Activated T-cell treated with anti-CD3 and anti-CD28 coated beads, Interleukin-2, amount 50 U/mL, for 4 hours (primary cell): ENCODE measurements at regions not wholly inside any gene's neighbourhood (a gene's known extent, or its start where the extent isn't known, plus 50 kb on each side); places are given as distances from the start of the nearest gene placed in this dataset.
"Not testable (repeated sequence)": the region's sequence is repeated elsewhere in the genome, so short reads cannot be mapped to it uniquely, and the experiment has no call there.

Source experiments
- ATAC-seq, 2 donors: fragments of 200-7000 bp; cut with Tn5 transposase; one replicate each; pipeline ENCODE4 v1.10.0; 2021
- DNase-seq: peaks from one replicate; pipeline ENCODE4 v3.0.0-alpha.2; 2020
- H3K27me3 Mint-ChIP-seq: one replicate; pipeline ENCODE4 v1.8.0; 2021; ENCODE audit warnings: low read depth, mixed read lengths
- H3K36me3 Mint-ChIP-seq: one replicate; pipeline ENCODE4 v1.8.0; 2022; ENCODE audit warnings: mixed read lengths; ENCODE audit not compliant: insufficient read depth
- H3K4me1 Mint-ChIP-seq: one replicate; pipeline ENCODE4 v1.8.0; 2021; ENCODE audit warnings: low read depth, mixed read lengths
- H3K4me3 Mint-ChIP-seq: one replicate; pipeline ENCODE4 v1.8.0; 2021; ENCODE audit warnings: mild to moderate bottlenecking, moderate library complexity, mixed read lengths
- H3K9me3 Mint-ChIP-seq: one replicate; pipeline ENCODE4 v1.8.0; 2021; ENCODE audit warnings: mixed read lengths

DNA sequence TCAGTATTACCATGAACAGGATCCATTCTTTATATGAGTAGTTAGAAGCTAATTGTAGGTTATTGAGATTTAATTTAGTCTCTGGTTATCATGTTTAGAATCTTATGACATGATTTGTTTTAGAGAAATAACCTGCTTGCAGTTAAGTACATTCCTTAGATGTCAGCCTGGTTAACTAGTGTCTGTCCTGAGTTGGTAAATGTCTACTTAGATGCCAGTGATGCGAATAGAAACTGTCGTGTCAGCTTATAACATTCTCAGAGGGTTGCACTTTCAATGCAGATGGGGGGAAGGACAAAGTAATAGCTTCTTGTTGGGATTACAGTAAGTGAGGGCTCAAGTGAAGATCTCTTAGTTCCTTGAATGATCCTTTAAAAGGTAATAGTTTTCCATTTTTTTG is 227.8 kb upstream of the SPRY1 start:
- no peaks in the 10 kb centered on the region for H3K27me3 Mint-ChIP-seq
- H3K4me1 Mint-ChIP-seq = no peaks in the 10 kb centered on the region
- ATAC-seq = no peak
- peaks cover 6% of the 10 kb centered on the region for H3K36me3 Mint-ChIP-seq
- no peak overlapping the region for H3K4me3 Mint-ChIP-seq
- H3K9me3 Mint-ChIP-seq = no peaks in the 10 kb centered on the region
- DNase-seq = no peak

DNA sequence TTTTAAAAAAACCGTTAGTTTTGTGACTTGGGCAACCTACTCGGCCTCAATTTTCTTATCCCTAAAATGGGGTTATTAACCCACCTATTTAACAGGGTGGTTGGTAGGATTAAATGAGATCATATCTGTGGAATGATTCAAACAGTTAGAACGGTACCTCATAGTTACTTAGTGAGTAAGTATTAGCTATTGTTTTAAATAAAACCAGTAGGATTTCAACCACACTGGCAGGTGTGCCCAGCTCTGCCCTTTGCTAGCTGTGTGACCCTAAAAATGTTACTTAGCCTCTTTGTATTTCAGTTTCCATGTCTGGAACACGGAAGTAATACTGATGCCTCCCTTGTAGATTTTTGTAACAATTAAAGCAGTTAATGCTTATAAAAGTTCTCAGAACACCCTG is 225.8 kb upstream of the SPRY1 start:
- Mint-ChIP-seq H3K4me1 (no peaks in the 10 kb centered on the region), H3K4me3 (no peak overlapping the region), H3K9me3 (no peaks in the 10 kb centered on the region), H3K36me3 (peaks cover 4% of the 10 kb centered on the region), H3K27me3 (no peaks in the 10 kb centered on the region)
- ATAC-seq = no peak
- no peak for DNase-seq

DNA sequence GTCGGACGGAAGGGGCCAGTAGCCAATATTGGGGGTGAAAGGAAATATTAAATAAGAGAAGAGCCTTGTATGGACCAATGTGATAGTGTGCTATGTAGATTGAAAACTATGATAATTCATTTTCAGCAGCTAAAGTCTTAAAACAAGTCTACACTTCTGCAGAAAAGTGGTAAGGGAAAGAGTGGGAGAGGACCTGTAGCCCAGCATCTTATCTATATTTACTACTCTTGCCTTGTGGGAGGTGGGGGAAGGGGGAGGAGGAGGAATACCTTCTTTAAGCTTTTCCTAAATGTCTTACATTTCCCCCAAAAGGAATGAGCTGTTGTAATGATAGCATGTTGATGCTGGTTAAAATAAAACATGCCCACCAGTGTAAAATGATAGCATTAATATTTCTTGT is 220.0 kb upstream of the SPRY1 start:
- no peak for ATAC-seq

DNA sequence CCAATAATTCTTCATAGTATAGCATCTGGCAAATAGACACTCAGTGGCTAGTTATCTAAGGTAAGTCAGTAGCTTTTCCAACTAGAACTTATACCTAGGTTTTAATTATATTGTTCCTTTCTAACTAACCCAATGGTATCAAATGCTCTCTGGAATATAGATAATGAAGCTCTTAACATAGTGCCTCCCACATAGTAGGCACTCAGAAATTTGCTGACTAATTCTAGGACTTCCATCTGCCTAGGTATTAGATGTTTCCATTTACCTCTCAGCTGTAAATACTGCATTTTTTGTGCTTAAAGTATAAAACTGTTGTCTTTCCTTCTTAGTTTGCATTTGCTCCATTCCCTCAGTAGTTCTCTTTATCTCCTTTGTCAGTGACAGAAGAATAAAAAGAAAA is 214.3 kb upstream of the SPRY1 start:
- H3K27me3 Mint-ChIP-seq = no peaks in the 10 kb centered on the region
- H3K4me1 Mint-ChIP-seq = no peaks in the 10 kb centered on the region
- no peak overlapping the region for H3K4me3 Mint-ChIP-seq
- peaks cover 3% of the 10 kb centered on the region for H3K36me3 Mint-ChIP-seq
- no peaks in the 10 kb centered on the region for H3K9me3 Mint-ChIP-seq
- ATAC-seq (no peak), DNase-seq (no peak)

More for the DNA sequence above, 220.0 kb upstream of the SPRY1 start:
- H3K36me3 Mint-ChIP-seq = peaks cover 3% of the 10 kb centered on the region
- DNase-seq = no peak
- no peaks in the 10 kb centered on the region for H3K9me3 Mint-ChIP-seq
- H3K27me3 Mint-ChIP-seq = no peaks in the 10 kb centered on the region
- H3K4me1 Mint-ChIP-seq = no peaks in the 10 kb centered on the region
- no peak overlapping the region for H3K4me3 Mint-ChIP-seq

DNA sequence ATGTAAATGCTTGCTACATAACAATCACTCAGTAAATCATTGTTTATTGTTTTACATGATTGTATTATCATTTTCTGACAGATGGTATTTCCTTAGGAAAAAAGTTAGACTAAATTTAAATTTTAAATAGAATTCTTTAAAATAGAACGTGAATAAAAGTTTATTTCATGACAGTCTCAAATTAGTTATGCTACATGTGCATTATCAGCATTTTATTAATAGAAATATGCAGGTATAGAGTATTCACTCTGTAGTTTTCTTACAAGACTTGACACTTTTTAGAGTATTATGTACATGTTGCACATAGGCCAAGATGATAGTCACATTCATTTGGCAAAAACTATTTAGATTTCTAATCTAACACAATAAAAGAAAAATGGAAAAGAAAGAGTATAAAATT is 213.3 kb upstream of the SPRY1 start:
- no peak for DNase-seq
- no peak overlapping the region for H3K4me3 Mint-ChIP-seq
- H3K36me3 Mint-ChIP-seq = no peaks in the 10 kb centered on the region
- H3K9me3 Mint-ChIP-seq = no peaks in the 10 kb centered on the region
- H3K4me1 Mint-ChIP-seq = no peaks in the 10 kb centered on the region
- no peaks in the 10 kb centered on the region for H3K27me3 Mint-ChIP-seq
- ATAC-seq = no peak

DNA sequence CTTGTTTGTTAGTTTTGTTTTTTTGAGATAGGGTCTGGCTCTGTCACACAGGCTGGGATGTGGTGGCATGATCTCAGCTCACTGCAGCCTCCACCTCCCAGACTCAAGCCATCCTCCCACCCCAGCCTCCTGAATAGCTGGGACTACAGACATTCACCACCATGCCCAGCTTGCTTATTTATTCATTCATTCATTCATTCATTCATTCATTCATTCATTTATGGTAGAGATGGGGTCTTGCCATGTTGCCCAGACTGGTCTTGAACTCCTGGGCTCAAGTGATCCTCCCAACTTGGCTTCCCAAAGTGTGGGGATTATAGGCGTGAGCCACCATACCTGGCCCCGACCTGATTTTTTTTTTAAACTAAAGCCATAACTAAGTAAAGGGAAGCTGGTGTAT is 212.8 kb upstream of the SPRY1 start:
- H3K4me1 Mint-ChIP-seq, H3K4me3 Mint-ChIP-seq: not testable (repeated sequence)

DNA sequence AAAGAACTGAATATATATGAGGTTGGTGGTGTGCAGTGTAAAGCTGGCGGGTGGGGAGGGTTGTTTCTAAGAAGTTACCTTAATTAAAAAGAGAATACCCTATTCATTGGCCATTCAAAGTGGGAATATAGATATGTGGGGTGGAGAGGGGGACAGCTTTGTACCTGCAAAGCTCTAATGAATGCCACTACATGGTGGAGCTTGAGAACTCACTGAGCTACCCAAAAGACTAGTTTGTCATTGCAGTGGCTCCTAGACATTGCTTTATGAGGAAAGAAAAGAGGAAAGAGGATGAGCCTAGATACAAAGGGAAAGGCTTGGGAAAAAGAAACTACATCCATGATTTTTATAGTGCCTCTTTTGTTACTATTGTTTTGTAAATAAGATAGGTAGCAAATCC is 209.9 kb upstream of the SPRY1 start:
- H3K27me3 Mint-ChIP-seq = no peaks in the 10 kb centered on the region
- ATAC-seq (no peak), DNase-seq (no peak)
- H3K9me3 Mint-ChIP-seq = no peaks in the 10 kb centered on the region
- no peaks in the 10 kb centered on the region for H3K4me1 Mint-ChIP-seq
- H3K36me3 Mint-ChIP-seq = peaks cover 4% of the 10 kb centered on the region
- H3K4me3 Mint-ChIP-seq = no peak overlapping the region

More for the DNA sequence above, 212.8 kb upstream of the SPRY1 start:
- not testable (repeated sequence) for H3K36me3 Mint-ChIP-seq, ATAC-seq, H3K9me3 Mint-ChIP-seq, H3K27me3 Mint-ChIP-seq, DNase-seq

DNA sequence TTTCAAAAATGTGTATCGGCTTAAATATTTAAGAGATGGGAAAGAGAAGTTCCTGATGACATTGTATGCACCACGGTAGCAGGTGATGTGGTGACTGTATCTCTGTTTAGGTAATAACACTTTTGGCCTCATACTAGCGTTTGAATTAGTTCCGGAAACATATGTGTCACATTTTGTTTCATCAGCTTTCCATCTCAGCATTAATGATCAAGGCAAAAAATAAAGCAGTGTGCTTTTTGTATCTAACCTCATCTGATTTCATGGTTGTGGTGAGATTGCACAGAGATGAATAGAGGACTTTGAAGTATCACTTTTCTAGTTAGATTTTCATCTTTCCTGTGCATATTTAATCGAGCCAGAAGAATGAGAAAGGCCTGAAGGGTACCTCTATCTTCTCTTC is 206.4 kb upstream of the SPRY1 start:
- DNase-seq = no peak
- no peak for ATAC-seq
- no peaks in the 10 kb centered on the region for H3K27me3 Mint-ChIP-seq
- H3K4me1 Mint-ChIP-seq = no peaks in the 10 kb centered on the region
- H3K4me3 Mint-ChIP-seq = no peak overlapping the region
- H3K9me3 Mint-ChIP-seq = no peaks in the 10 kb centered on the region
- H3K36me3 Mint-ChIP-seq = peaks cover 4% of the 10 kb centered on the region

DNA sequence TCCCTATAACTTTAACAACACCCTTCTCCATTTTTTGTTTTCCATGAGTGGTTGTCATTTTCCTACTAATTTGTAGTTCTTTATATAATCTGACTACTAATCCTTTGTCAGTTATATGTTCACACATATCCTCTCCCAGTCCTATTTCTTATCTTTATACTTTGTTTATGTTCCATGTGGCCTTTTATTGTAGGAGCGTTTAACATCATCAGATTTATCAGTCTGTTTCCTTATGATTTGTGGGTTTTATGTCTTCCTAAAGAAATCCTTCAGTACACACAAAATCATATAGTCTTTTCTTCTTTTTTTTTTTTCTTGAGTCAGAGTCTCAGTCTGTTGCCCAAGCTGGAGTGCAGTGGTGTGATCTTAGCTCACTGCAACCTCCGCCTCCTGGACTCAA is 204.9 kb upstream of the SPRY1 start:
- H3K27me3 Mint-ChIP-seq = no peaks in the 10 kb centered on the region
- DNase-seq (no peak), ATAC-seq (no peak)
- no peak overlapping the region for H3K4me3 Mint-ChIP-seq
- H3K9me3 Mint-ChIP-seq = no peaks in the 10 kb centered on the region
- H3K4me1 Mint-ChIP-seq = no peaks in the 10 kb centered on the region
- peaks cover 4% of the 10 kb centered on the region for H3K36me3 Mint-ChIP-seq

DNA sequence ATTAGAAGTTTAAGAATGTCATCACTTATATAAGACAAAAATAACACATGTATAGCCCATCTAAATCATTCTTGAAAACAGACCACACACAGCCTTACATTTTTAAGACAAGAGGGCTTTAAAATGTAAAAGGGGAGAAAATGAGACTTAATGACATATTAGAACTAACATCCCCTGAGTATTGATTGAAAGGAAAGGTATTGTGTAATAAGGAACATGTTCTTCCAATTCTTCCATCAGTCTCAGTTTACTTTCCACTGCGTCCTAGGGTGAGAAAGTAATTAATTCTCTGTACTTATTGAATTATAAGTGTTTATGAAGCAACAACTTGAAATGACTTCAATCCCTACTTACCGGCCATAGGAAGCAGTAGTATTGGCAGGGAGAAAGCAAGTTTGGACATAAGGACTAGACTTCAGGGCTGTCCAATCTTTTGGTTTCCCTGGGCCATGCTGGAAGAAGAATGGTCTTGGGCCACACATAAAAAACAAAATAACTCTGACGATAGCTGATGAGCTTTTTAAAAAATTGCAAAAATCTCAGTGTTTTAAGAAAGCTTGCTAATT is 202.7 kb upstream of the SPRY1 start:
- ATAC-seq = no peak
- H3K4me1 Mint-ChIP-seq = no peaks in the 10 kb centered on the region
- no peaks in the 10 kb centered on the region for H3K9me3 Mint-ChIP-seq

DNA sequence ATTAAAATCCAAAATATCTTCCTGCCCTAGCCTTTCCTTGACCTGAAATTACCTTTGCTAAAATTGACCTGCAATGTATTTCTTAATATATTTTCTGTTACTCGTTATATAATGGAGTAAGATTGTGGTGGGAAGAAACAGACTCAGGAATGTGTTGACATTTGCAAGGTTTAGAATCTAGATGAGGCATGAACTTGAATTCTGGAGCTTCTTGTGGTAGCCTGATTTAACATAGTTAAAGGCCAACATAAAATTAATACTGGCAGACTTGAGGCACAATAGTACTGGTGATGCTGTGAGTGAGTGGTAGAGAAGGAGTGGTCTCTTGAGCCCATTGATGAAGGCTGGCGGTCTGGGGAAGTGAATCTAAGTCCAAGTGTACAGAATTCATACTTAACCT is 197.9 kb upstream of the SPRY1 start:
- no peaks in the 10 kb centered on the region for H3K4me1 Mint-ChIP-seq
- ATAC-seq = no peak
- no peaks in the 10 kb centered on the region for H3K27me3 Mint-ChIP-seq

More for the DNA sequence above, 202.7 kb upstream of the SPRY1 start:
- H3K36me3 Mint-ChIP-seq = peaks cover 4% of the 10 kb centered on the region
- no peak for DNase-seq
- no peaks in the 10 kb centered on the region for H3K27me3 Mint-ChIP-seq
- H3K4me3 Mint-ChIP-seq = no peak overlapping the region

DNA sequence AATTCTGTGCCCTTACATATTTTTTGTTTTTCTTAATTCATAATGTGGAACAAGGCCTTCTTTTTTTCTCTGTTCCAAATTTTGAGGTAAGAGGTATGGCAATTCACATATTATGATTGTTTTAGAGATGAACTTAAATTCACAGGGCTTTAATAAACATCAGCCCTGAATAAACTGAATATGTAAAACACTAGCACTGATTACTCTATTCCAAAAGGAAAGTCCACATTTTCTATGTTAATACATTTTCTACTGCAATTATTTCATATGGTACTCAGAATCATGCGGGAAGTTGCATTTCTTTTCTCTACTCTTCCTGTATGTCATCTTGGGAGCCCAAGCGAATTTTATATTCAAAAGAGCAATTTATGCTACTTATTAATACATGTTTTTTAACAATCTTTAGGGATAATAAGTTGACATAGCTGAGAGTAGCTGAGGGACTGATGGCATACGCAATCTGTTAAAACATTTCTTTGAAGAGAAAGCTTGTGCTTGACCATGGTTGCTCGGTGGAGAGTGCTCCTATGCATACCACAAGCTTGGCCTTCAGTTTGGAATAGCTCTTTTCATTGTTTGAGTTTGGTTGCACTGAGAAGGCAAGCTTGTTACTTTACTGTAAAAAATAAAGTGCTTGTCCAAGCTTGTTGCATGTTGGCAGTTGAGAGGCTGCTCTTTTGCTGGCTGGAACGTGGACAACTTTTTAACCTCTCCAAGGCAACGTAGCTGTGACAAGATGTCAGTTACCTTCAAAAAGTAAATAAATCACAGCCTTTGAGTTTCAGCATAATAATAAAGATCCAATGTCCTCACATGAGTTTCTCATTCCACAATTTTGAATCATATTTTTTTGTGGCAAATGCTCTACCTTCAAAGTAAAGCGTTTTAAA is 196.3 kb upstream of the SPRY1 start:
- H3K4me3 Mint-ChIP-seq = no peak overlapping the region
- peaks cover 13% of the 10 kb centered on the region for H3K36me3 Mint-ChIP-seq
- DNase-seq (no peak), ATAC-seq (no peak)
- no peaks in the 10 kb centered on the region for H3K27me3 Mint-ChIP-seq
- H3K4me1 Mint-ChIP-seq = no peaks in the 10 kb centered on the region
- no peaks in the 10 kb centered on the region for H3K9me3 Mint-ChIP-seq

More for the DNA sequence above, 197.9 kb upstream of the SPRY1 start:
- H3K36me3 Mint-ChIP-seq = peaks cover 9% of the 10 kb centered on the region
- H3K9me3 Mint-ChIP-seq = no peaks in the 10 kb centered on the region
- no peak for DNase-seq
- no peak overlapping the region for H3K4me3 Mint-ChIP-seq

DNA sequence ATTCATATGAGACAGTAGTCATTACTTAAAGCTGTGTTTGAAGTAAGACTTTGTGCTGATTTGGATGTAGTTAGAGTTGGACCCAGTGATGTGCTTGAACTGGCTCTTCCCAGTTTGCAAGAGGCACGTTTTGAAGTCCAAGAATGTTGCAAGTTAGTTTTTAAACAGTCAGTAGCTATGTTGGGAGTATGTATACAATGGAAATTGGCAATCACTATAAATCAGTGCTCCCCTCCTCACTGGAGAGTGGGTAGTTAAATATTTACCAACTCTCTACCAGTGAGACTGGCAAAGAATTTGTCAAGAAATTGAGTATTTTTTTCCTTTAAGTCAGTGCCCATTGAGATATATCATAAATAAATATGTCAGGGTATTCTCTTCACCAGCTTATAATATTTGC is 191.9 kb upstream of the SPRY1 start:
- Mint-ChIP-seq H3K4me1 (no peaks in the 10 kb centered on the region), H3K4me3 (no peak overlapping the region), H3K36me3 (peaks cover 13% of the 10 kb centered on the region), H3K27me3 (no peaks in the 10 kb centered on the region), H3K9me3 (no peaks in the 10 kb centered on the region)
- ATAC-seq (no peak), DNase-seq (no peak)

DNA sequence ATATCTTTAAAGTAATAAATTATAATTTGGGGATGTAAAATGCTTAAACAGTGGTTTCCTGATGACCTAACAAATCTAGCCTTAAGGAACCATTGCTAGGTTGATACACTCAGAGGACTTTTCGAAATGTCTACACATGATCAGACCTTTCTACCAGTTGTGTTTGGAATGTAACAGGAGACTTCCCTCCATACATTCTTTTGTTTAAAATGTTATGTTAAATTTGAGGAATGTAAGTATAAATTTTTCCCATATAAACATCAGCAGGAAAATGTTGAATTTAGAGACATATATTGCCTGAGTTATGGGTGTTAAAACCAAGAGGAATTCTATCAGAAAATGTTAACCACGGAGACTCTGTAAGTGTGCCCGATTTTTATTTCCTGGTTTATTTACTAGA is 190.6 kb upstream of the SPRY1 start:
- Mint-ChIP-seq H3K36me3 (peaks cover 10% of the 10 kb centered on the region), H3K4me3 (no peak overlapping the region), H3K27me3 (no peaks in the 10 kb centered on the region)

DNA sequence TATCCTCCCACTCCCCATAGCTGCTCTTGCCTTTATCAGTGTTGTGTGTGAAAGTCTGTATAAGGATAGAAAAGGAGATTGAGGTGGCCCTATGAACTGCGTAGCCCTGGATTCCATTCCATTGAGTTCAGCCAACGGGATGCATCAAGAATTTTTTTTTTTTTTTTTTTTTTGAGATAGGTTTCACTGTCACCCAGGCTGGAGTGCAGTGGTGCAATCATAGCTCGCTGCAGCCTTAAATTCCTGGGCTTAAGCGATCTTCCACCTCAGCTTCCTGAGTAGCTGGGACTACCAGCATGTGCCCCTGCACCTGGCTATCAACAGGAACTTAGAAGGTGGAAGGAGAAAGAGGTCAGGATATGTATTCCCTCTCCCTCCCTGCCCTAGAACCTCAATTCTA is 187.2 kb upstream of the SPRY1 start:
- Mint-ChIP-seq H3K9me3 (no peaks in the 10 kb centered on the region), H3K36me3 (peaks cover 11% of the 10 kb centered on the region), H3K27me3 (no peaks in the 10 kb centered on the region), H3K4me3 (no peak overlapping the region), H3K4me1 (no peaks in the 10 kb centered on the region)
- no peak for ATAC-seq
- no peak for DNase-seq

More for the DNA sequence above, 190.6 kb upstream of the SPRY1 start:
- DNase-seq (no peak), ATAC-seq (no peak)
- H3K4me1 Mint-ChIP-seq = no peaks in the 10 kb centered on the region
- H3K9me3 Mint-ChIP-seq = no peaks in the 10 kb centered on the region
